ENCODE measurements at regions not wholly inside any gene's neighbourhood (a gene's known extent, or its start where the extent isn't known, plus 50 kb on each side); places are given as distances from the start of the nearest gene placed in this dataset.

DNA sequence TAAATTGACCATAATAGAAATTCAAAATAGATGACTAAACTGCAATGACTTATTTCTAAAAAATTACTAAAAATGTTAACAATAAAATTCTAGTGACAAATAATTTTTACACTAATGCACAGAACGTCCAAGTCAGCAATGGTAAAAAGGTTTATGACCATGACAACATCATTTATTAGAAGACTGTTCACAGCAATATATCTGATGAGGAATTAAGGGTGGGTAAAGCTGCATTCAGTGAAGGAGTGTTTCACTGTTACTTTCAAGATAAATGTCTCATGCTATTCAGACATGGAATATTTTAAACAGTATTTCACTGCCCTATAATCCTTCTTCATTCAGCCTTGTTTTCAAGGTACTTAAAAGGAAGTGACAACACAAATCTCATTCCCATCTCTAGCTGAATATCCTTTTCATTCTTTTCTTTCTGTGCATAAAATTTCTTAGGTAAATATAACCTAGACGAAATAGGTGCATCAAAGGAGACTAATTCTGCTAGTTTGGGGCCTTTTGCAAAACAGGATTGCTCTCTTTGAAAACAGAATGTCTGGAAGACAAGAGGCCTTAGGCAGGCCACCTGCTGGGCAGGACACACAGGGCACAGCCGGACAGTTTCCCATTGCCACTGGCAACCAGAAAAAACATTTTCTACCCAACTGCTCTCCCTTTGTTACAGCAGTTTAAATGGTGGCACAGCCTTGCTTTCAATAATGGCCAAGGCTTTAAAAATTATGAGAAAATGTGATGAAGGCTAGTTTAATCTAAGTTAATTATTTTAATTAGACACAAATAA, 600.3 kb downstream of the SPRY1 start:
- H3K27ac Mint-ChIP-seq = no peak overlapping the region
- no peaks in the 10 kb centered on the region for H3K27me3 Mint-ChIP-seq (ENCODE audit: low read depth)
- no peaks in the 10 kb centered on the region for H3K4me1 Mint-ChIP-seq (ENCODE audit: low read depth)
- H3K4me3 Mint-ChIP-seq (ENCODE audit: low read depth) = no peak overlapping the region
- intact Hi-C loops (cut with micrococcal nuclease) = no loop called here
- no peaks in the 10 kb centered on the region for H3K9me3 Mint-ChIP-seq
- DNase-seq (ENCODE audit: low spot score) = no peak
- no peaks in the 10 kb centered on the region for H3K36me3 Mint-ChIP-seq (ENCODE audit: low read depth)

DNA sequence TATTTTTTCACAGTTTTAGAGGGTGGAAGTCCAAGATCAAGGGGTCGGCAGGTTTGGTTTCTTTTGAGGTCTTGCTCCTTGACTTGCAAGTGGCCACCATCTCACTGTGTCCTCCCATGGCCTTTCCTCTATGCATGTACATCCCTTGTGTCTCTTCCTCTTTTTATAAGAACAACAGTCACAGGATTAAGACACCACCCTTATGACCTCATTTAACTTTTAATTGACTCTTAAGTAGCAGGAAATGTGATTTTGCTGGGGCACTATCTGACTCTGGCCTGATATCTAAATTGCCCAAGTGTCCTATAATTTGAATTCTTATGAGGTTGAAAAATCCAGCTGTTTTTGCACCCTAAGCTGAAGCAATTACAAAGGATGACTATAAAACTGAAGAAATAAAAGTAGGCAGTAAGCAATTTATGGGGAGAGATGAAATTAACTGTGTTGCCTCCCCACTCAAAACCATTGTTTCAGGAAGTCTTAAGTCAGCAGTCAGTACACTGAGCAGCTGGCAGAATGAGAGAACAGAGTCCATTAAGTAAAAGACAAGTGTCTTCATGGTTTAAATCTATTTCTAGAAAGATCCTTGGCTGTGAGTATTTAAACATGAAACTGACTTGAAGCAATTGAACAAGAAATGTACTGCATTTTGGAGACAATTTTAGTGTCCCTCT, 601.3 kb downstream of the SPRY1 start:
- intact Hi-C loops (cut with micrococcal nuclease) = no loop called here
- H3K27ac Mint-ChIP-seq = no peak overlapping the region
- no peak for DNase-seq (ENCODE audit: low spot score)
- no peak overlapping the region for H3K4me3 Mint-ChIP-seq (ENCODE audit: low read depth)
- no peaks in the 10 kb centered on the region for H3K27me3 Mint-ChIP-seq (ENCODE audit: low read depth)
- H3K9me3 Mint-ChIP-seq = no peaks in the 10 kb centered on the region
- H3K4me1 Mint-ChIP-seq (ENCODE audit: low read depth) = no peaks in the 10 kb centered on the region
- H3K36me3 Mint-ChIP-seq (ENCODE audit: low read depth) = no peaks in the 10 kb centered on the region

DNA sequence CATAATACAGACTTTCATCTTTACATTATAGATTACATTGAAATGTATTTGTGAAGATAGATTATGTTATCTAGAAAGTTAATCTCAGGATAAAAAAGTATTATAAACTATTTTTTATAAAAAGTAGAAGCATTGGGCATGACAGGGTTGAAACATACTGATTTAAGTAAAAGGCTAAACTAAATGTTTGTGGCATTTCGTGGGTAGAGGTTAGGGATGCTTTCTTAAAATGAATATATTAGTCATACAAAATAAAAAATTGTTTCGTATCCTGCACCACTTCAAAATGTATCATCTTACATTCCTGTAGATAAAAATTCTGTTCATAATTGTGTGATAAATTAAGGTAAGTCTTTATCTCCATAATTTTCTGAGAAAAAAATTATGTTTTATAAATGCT, 603.6 kb downstream of the SPRY1 start:
- H3K27ac Mint-ChIP-seq = no peak overlapping the region
- DNase-seq (ENCODE audit: low spot score) = no peak
- no peak overlapping the region for H3K4me3 Mint-ChIP-seq (ENCODE audit: low read depth)
- H3K27me3 Mint-ChIP-seq (ENCODE audit: low read depth) = no peaks in the 10 kb centered on the region
- H3K4me1 Mint-ChIP-seq (ENCODE audit: low read depth) = no peaks in the 10 kb centered on the region
- intact Hi-C loops (cut with micrococcal nuclease) = no loop called here
- H3K36me3 Mint-ChIP-seq (ENCODE audit: low read depth) = no peaks in the 10 kb centered on the region
- H3K9me3 Mint-ChIP-seq = no peaks in the 10 kb centered on the region

DNA sequence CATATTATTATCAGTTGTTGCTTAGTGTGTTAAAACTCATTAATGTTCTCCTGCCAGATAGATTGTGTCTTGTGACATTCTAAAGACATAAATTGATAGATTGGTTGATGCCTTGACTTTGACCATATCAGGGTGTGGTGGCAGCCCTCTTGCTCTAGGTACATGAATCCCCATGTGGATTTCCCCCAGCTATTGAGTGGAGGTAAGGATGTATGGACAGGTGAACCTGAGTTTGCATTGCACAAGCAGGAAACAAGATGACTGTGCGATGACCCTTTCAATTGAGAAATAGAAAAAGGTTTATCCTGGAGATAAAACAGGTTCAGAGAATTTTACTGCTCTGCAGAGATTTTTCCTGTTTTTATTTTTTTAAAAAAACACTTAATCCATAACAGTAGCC, 619.2 kb downstream of the SPRY1 start:
- no peaks in the 10 kb centered on the region for H3K9me3 Mint-ChIP-seq
- H3K4me3 Mint-ChIP-seq (ENCODE audit: low read depth) = no peak overlapping the region
- intact Hi-C loops (cut with micrococcal nuclease) = no loop called here
- no peaks in the 10 kb centered on the region for H3K27me3 Mint-ChIP-seq (ENCODE audit: low read depth)
- H3K27ac Mint-ChIP-seq = no peak overlapping the region
- no peak for DNase-seq (ENCODE audit: low spot score)
- H3K36me3 Mint-ChIP-seq (ENCODE audit: low read depth) = no peaks in the 10 kb centered on the region
- H3K4me1 Mint-ChIP-seq (ENCODE audit: low read depth) = peaks cover 15% of the 10 kb centered on the region

DNA sequence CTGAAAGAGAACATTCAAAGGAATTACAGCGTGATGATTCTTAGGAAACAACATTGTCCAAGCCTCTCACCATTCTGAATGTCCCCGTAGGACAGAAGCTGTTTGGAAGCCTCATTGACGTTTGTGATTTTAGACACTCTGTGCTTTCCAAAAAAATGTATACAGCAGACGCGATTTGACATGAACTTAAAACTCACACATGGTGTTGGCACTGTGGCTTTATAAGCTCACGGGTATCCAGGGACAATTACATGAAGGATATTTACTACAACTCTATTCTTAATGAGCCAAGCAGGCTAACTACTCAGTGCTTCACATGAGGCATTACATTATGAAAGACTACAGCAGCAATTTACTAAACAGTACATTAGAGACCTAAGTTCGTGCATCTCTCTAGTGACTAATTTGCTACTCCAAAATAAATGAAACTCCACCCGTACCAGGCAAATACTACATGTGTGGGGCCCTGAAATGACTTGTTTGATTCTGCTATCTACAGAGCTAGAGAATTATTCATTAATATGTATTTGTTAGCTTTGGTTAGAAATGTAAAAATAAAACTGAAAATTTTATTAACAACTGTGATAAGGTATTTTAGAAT, 620.7 kb downstream of the SPRY1 start:
- no peak overlapping the region for H3K27ac Mint-ChIP-seq
- no peak for DNase-seq (ENCODE audit: low spot score)
- H3K27me3 Mint-ChIP-seq (ENCODE audit: low read depth) = no peaks in the 10 kb centered on the region
- H3K4me1 Mint-ChIP-seq (ENCODE audit: low read depth) = peaks cover 15% of the 10 kb centered on the region
- no peak overlapping the region for H3K4me3 Mint-ChIP-seq (ENCODE audit: low read depth)
- H3K36me3 Mint-ChIP-seq (ENCODE audit: low read depth) = no peaks in the 10 kb centered on the region
- H3K9me3 Mint-ChIP-seq = no peaks in the 10 kb centered on the region
- intact Hi-C loops (cut with micrococcal nuclease) = no loop called here

DNA sequence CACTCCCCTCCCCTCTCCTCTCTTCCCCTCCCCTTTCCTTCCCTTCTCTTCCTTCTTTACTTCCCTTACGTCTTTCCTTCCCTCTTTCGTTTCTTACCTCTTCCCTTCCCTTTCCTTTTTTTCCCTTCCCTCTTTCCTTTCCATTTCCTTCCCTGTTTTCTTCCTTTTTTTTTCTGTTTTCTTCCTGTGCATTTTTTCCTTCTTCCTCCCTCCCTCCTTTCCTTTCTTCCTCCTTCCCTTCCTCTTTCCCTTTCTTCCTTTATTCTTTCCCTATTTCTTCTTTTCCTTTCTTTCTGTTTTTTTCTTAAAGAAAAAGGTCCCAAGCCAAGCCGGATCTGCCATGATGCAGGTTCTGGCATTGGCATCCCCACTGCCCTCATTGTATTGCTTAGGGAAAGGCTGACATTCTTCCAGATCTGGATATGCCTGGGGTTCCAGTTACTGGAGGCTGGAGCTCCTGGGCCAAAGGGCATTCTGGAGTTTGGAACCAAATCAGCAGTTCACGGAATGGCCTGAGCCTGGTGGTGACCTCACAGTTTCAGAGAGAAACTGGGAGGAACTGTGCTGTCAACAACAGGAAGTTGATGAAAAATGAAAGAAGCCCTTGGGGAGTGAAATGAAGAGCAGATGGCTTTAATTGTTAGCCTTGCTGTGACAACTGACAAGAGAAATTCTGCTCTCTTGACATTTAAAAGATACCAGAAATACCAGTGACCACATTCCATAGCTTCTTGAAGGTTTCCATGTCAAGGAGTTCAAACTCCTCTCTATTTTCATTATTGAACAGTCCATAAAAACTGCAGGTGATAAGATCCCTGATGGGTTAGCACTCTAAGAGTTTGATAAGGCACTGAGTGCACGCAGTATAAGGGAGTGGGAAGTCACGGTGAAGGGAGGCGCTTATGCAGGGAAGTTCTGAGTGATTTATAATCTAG, 622.1 kb downstream of the SPRY1 start:
- H3K36me3 Mint-ChIP-seq (ENCODE audit: low read depth) = no peaks in the 10 kb centered on the region
- peak overlapping the region; percentile 81 for H3K27ac Mint-ChIP-seq
- H3K4me3 Mint-ChIP-seq (ENCODE audit: low read depth) = no peak overlapping the region
- no peak for DNase-seq (ENCODE audit: low spot score)
- H3K27me3 Mint-ChIP-seq (ENCODE audit: low read depth) = no peaks in the 10 kb centered on the region
- intact Hi-C loops (cut with micrococcal nuclease) = no loop called here
- no peaks in the 10 kb centered on the region for H3K9me3 Mint-ChIP-seq
- peaks cover 15% of the 10 kb centered on the region for H3K4me1 Mint-ChIP-seq (ENCODE audit: low read depth)

DNA sequence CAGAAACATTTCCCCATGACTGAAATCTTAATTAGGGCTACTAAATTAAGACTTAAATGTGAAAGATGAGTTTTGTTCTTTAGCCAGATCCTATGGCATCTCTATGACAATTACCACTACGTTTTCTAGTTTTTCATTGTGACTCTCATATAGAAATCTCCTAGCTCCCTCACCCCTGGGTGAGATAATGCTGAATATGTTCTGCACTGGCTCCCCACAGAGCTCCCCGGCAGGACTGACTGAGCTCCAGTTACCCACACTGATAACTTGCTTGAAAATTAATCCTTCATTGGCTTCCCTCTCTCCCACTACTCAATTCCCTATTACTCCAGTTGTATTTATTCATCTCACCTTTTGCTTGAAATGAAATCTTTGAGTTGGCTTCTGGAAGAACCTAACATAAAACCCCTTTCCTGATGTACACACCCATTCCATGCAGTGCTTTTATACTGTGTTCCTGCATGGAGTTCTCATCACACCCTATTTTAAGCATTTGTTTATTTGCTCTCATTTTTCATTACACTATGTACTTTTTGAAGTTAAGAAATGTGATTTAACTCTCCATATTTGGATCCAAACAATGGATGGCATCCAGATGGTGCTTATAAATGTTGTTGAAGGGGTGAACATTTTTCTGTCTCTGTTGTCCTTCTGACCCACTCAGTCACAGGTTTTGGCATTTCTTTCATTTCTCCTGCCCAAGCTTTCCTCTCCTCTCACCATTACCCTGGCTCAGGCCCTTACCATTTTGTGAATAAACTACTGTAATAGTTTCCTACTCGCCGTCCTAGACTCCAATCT, 623.4 kb downstream of the SPRY1 start:
- Mint-ChIP-seq H3K4me3 (ENCODE audit: low read depth) (no peak overlapping the region), H3K9me3 (no peaks in the 10 kb centered on the region), H3K4me1 (ENCODE audit: low read depth) (peaks cover 15% of the 10 kb centered on the region), H3K36me3 (ENCODE audit: low read depth) (no peaks in the 10 kb centered on the region), H3K27ac (no peak overlapping the region), H3K27me3 (ENCODE audit: low read depth) (no peaks in the 10 kb centered on the region)
- DNase-seq (ENCODE audit: low spot score) = no peak
- intact Hi-C loops (cut with micrococcal nuclease) = no loop called here

DNA sequence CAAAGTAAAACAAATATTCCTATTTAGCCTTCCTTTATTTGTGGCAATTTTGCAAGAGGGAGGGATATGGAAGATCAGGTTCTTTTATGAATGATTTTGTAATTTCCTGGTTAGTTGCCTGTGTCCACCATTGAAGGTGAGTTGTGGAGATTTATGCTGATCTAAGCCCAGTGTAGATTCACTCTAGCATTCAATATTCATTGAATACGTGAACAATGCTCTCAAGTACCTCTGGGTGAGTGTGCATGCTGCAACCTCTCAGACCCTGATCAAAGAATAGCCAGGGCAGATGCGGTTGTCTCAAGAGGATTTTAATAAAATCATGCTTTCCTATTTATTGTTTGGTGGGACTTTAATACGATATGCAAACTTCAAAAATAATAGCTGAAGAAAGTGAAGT, 628.4 kb downstream of the SPRY1 start:
- H3K27ac Mint-ChIP-seq = no peak overlapping the region
- intact Hi-C loops (cut with micrococcal nuclease) = no loop called here

DNA sequence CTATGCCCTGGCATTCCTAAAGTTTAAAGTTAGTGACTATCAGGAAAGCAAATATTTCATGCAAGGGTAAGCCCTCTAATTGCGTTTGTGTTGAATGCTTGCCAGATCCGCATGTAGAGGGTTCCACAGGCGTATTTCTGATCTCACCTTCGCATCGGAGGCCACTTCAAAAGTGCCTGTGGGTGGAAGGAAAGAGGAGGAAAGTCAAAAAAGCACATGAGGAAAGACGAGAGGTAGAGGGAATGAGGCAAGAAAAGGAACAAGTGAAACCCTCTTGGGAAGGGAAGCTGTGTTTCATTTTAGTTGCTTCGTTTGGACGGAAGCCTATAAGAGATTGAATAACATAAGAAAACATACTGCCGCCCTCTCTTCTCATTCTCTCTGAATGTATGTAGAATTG, 628.8 kb downstream of the SPRY1 start:
- H3K4me1 Mint-ChIP-seq (ENCODE audit: low read depth) = no peaks in the 10 kb centered on the region
- intact Hi-C loops (cut with micrococcal nuclease) = no loop called here
- no peak for DNase-seq (ENCODE audit: low spot score)
- H3K36me3 Mint-ChIP-seq (ENCODE audit: low read depth) = no peaks in the 10 kb centered on the region
- no peaks in the 10 kb centered on the region for H3K9me3 Mint-ChIP-seq
- no peaks in the 10 kb centered on the region for H3K27me3 Mint-ChIP-seq (ENCODE audit: low read depth)
- no peak overlapping the region for H3K27ac Mint-ChIP-seq
- no peak overlapping the region for H3K4me3 Mint-ChIP-seq (ENCODE audit: low read depth)

More for the DNA sequence above, 628.4 kb downstream of the SPRY1 start:
- no peaks in the 10 kb centered on the region for H3K36me3 Mint-ChIP-seq (ENCODE audit: low read depth)
- no peaks in the 10 kb centered on the region for H3K9me3 Mint-ChIP-seq
- H3K4me3 Mint-ChIP-seq (ENCODE audit: low read depth) = no peak overlapping the region
- no peak for DNase-seq (ENCODE audit: low spot score)
- no peaks in the 10 kb centered on the region for H3K27me3 Mint-ChIP-seq (ENCODE audit: low read depth)
- peaks cover 4% of the 10 kb centered on the region for H3K4me1 Mint-ChIP-seq (ENCODE audit: low read depth)

DNA sequence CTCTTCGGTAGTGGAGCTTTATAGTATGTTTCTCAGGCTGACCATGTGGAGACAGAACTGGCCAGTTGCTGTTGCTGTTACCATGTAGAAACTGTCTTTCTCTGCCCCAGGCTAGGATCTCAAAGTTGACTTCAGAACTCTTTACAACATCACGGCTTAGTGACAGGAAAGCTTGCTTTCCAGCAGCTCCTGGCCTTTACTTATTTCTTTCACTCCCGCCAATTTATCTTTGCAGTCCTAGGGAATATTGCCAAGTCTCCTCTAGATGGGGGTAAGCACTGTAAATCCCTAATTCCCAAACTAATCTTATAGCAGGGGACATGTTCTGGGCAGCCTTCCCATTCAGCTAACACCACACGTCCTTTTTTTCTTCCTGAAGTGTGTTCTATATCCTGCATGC, 631.6 kb downstream of the SPRY1 start:
- H3K9me3 Mint-ChIP-seq = no peaks in the 10 kb centered on the region
- H3K36me3 Mint-ChIP-seq (ENCODE audit: low read depth) = no peaks in the 10 kb centered on the region
- intact Hi-C loops (cut with micrococcal nuclease) = no loop called here
- H3K27me3 Mint-ChIP-seq (ENCODE audit: low read depth) = no peaks in the 10 kb centered on the region
- no peak overlapping the region for H3K27ac Mint-ChIP-seq
- DNase-seq (ENCODE audit: low spot score) = no peak
- H3K4me3 Mint-ChIP-seq (ENCODE audit: low read depth) = no peak overlapping the region
- no peaks in the 10 kb centered on the region for H3K4me1 Mint-ChIP-seq (ENCODE audit: low read depth)

DNA sequence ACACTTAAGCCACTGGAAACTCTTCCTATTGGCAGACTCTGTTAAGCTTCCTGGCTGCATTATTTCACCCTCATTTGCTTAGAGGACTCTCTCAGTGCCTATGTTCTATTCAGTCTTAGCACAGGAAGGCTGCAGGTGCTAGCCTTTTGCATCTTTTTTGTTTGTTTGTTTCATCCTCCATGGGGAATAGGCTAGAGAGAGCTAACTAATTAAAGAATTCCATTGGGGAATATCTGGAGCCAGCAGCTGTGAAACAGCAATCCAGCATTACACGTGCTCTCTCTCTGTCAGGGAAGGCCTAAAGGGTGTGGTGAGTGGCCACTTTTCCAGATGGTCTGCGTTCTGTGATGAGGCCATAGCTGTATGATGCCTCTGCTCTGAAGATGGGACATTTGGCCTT, 633.6 kb downstream of the SPRY1 start:
- no peaks in the 10 kb centered on the region for H3K36me3 Mint-ChIP-seq (ENCODE audit: low read depth)
- H3K4me3 Mint-ChIP-seq (ENCODE audit: low read depth) = no peak overlapping the region
- H3K4me1 Mint-ChIP-seq (ENCODE audit: low read depth) = no peaks in the 10 kb centered on the region
- no peaks in the 10 kb centered on the region for H3K9me3 Mint-ChIP-seq
- intact Hi-C loops (cut with micrococcal nuclease) = no loop called here
- no peak overlapping the region for H3K27ac Mint-ChIP-seq
- H3K27me3 Mint-ChIP-seq (ENCODE audit: low read depth) = no peaks in the 10 kb centered on the region
- no peak for DNase-seq (ENCODE audit: low spot score)

DNA sequence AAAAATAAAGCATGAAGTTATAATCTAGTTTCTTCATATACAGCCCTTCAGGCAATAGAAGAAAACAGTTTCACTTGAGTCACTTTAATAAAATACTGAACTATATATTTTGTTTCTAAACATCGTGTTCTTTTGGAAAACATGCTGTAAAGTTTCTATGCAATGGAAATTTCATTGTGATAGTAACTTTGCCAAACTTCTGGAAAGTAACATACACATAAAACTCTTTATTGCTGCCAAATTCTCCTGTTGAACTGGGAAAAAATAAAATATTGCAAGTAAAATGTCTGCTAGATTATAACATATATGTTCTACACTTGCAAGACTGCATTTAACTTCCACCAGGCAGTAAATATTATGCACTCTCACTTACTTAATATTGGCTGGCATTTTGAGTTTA, 635.4 kb downstream of the SPRY1 start:
- H3K4me1 Mint-ChIP-seq (ENCODE audit: low read depth) = no peaks in the 10 kb centered on the region
- no peak overlapping the region for H3K27ac Mint-ChIP-seq
- no peak for DNase-seq (ENCODE audit: low spot score)
- no peaks in the 10 kb centered on the region for H3K27me3 Mint-ChIP-seq (ENCODE audit: low read depth)
- intact Hi-C loops (cut with micrococcal nuclease) = no loop called here
- no peaks in the 10 kb centered on the region for H3K9me3 Mint-ChIP-seq
- no peaks in the 10 kb centered on the region for H3K36me3 Mint-ChIP-seq (ENCODE audit: low read depth)
- no peak overlapping the region for H3K4me3 Mint-ChIP-seq (ENCODE audit: low read depth)

Data from activated T-helper 2 cell treated with anti-CD3 and anti-CD28 coated beads, Interferon-gamma antibody, Interleukin-2, Interleukin-4, amounts not matched to agents 10 μg/mL and 5 μg/mL and 100 μg/mL, durations not matched to agents 14 hours and 24 hours and 36 hours (primary cell).